Astrocyte of the spinal cord (primary cell): ENCODE measurements at regions not wholly inside any gene's neighbourhood (a gene's known extent, or its start where the extent isn't known, plus 50 kb on each side); places are given as distances from the start of the nearest gene placed in this dataset.
"Not testable (repeated sequence)": the region's sequence is repeated elsewhere in the genome, so short reads cannot be mapped to it uniquely, and the experiment has no call there.

Source experiments
- DNase-seq: peaks from one replicate; pipeline ENCODE4 v3.0.0; 2011; ENCODE audit warnings: low read depth, low spot score
- H3K4me3 ChIP-seq: 2 replicates; pipeline ENCODE4 v1.5.1; 2011; ENCODE audit warnings: low read depth, mild to moderate bottlenecking, low read length, moderate library complexity
- CTCF ChIP-seq: IDR thresholded peaks from 2 replicates; pipeline ENCODE4 v1.5.1; 2012; ENCODE audit warnings: low read depth, mild to moderate bottlenecking, low read length, inconsistent platforms
- in situ Hi-C: cut with HindIII; loops from 2 replicates; pipeline ENCODE4 v1.10.0; 2017; ENCODE audit warnings: low sequenced_read_pairs

- in situ Hi-C loops: no loop called here
- DNase-seq: no peak
- H3K4me3 ChIP-seq: no peak overlapping the region
- TF ChIP-seq CTCF: no peak
Measured at GRCh38 chr4:174012135-174012885, 271.2 kb downstream of the FBXO8 start.

- TF ChIP-seq CTCF: no peak
- H3K4me3 ChIP-seq: no peak overlapping the region
- in situ Hi-C loops: no loop called here
- no peak for DNase-seq
Measured at GRCh38 chr4:174010547-174010946, 272.9 kb downstream of the FBXO8 start.

GRCh38 chr4:174009686-174010451 is 273.6 kb downstream of the FBXO8 start:
- DNase-seq: no peak
- no peak overlapping the region for H3K4me3 ChIP-seq
- TF ChIP-seq CTCF: no peak
- in situ Hi-C loops: no loop called here

GRCh38 chr4:174005422-174005821 is 278.0 kb downstream of the FBXO8 start:
- H3K4me3 ChIP-seq: no peak overlapping the region
- TF ChIP-seq CTCF: no peak
- in situ Hi-C loops: no loop called here
- no peak for DNase-seq

- no peak for DNase-seq
- in situ Hi-C loops: no loop called here
Measured at GRCh38 chr4:173998471-173999144, 284.9 kb downstream of the FBXO8 start.

GRCh38 chr4:173995779-173996178 is 287.7 kb downstream of the FBXO8 start:
- in situ Hi-C loops, H3K4me3 ChIP-seq, DNase-seq: not testable (repeated sequence)

More at GRCh38 chr4:173998471-173999144, 284.9 kb downstream of the FBXO8 start:
- TF ChIP-seq CTCF: no peak
- H3K4me3 ChIP-seq: no peak overlapping the region
